ENCODE measurements at regions not wholly inside any gene's neighbourhood (a gene's known extent, or its start where the extent isn't known, plus 50 kb on each side); places are given as distances from the start of the nearest gene placed in this dataset.

DNA sequence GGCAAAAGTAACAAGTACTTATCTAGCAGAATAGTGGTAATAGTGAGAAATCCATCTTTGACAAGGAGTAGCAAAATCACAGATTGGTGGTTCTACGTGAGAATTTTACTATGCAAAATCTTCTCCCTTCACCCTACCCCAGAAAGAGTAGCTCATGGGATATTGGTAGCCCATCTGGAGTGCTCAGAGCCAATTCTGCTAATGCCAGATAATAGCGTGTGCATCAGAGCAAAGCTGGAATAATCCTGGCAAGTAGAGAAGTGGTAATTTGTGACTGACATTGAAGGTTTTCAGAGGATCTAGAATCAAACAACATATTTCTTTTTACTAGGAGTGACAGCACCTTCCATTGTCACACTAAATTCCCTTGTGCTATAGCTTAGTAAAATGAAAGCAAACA, 192.9 kb downstream of the ZBBX start:
- H3K9me1 ChIP-seq (ENCODE audit: control insufficient read depth, insufficient read depth, low read length): no peaks in the 10 kb centered on the region
- ATAC-seq: no peak
- H3K27me3 ChIP-seq (ENCODE audit: control insufficient read depth in 2 of 2, insufficient read depth in 2 of 2, low read length in 2 of 2): no peaks in the 10 kb centered on the region
- no peak for DNase-seq (ENCODE audit: extremely low read depth in 1 of 4, low spot score in 3 of 4)
- no peak overlapping the region for H3K9ac ChIP-seq (ENCODE audit: insufficient read depth in 1 of 2, low read depth in 2 of 2, low read length in 2 of 2)
- no peaks in the 10 kb centered on the region; the same call in 1 of the 2 replicates for H3K9me3 ChIP-seq (replicated peaks; ENCODE audit: control insufficient read depth, insufficient read depth, low read depth, low read length)
- H3K4me2 ChIP-seq (ENCODE audit: insufficient read depth, low read length): no peak overlapping the region
- H2AFZ ChIP-seq (ENCODE audit: low read depth, low read length): no peak overlapping the region
- BruUV-seq (replicated peaks): no TSS peak
- in situ Hi-C loops (cut with MboI) (no loop called here), intact Hi-C loops (cut with micrococcal nuclease) (no loop called here)
- CTCF ChIA-PET (ENCODE audit: low intra/inter-chr PET ratio): no interaction called here
- no peaks in the 10 kb centered on the region for H4K20me1 ChIP-seq (replicated peaks; ENCODE audit: control insufficient read depth, insufficient read depth, low read length)
- no peak overlapping the region for H3K4me3 ChIP-seq
- 0% methylated on average over 2 of the region's 2 CpGs for WGBS (ENCODE audit: insufficient coverage, low coverage, missing lambda C conversion rate)
- no peaks in the 10 kb centered on the region for H3K79me2 ChIP-seq (ENCODE audit: control insufficient read depth, insufficient read depth, low read length)
- no peaks in the 10 kb centered on the region for H3K36me3 ChIP-seq (ENCODE audit: control insufficient read depth, insufficient read depth, low read length)
- POLR2A ChIA-PET: no interaction called here
- no peak overlapping the region for H3K27ac ChIP-seq (ENCODE audit: extremely low read depth, low read depth, low read length)
- no peaks in the 10 kb centered on the region for H3K4me1 ChIP-seq (replicated peaks in 1 of 2; ENCODE audit: control insufficient read depth in 2 of 2, insufficient read depth in 2 of 2, low read length in 2 of 2)
- no peak for FAIRE-seq
- TF ChIP-seq POLR2G (IDR thresholded peaks at IDR 0.05; ENCODE audit: low read depth, low read length): no peak
- no peak for TF ChIP-seq ZNF699 (CRISPR knock-in tag; IDR thresholded peaks at IDR 0.05; ENCODE audit: insufficient replicate concordance)
- TF ChIP-seq, protein P1, sequence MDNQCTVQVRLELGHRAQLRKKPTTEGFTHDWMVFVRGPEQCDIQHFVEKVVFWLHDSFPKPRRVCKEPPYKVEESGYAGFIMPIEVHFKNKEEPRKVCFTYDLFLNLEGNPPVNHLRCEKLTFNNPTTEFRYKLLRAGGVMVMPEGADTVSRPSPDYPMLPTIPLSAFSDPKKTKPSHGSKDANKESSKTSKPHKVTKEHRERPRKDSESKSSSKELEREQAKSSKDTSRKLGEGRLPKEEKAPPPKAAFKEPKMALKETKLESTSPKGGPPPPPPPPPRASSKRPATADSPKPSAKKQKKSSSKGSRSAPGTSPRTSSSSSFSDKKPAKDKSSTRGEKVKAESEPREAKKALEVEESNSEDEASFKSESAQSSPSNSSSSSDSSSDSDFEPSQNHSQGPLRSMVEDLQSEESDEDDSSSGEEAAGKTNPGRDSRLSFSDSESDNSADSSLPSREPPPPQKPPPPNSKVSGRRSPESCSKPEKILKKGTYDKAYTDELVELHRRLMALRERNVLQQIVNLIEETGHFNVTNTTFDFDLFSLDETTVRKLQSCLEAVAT (IDR thresholded peaks at IDR 0.05): no peak
- TF ChIP-seq, protein P2, sequence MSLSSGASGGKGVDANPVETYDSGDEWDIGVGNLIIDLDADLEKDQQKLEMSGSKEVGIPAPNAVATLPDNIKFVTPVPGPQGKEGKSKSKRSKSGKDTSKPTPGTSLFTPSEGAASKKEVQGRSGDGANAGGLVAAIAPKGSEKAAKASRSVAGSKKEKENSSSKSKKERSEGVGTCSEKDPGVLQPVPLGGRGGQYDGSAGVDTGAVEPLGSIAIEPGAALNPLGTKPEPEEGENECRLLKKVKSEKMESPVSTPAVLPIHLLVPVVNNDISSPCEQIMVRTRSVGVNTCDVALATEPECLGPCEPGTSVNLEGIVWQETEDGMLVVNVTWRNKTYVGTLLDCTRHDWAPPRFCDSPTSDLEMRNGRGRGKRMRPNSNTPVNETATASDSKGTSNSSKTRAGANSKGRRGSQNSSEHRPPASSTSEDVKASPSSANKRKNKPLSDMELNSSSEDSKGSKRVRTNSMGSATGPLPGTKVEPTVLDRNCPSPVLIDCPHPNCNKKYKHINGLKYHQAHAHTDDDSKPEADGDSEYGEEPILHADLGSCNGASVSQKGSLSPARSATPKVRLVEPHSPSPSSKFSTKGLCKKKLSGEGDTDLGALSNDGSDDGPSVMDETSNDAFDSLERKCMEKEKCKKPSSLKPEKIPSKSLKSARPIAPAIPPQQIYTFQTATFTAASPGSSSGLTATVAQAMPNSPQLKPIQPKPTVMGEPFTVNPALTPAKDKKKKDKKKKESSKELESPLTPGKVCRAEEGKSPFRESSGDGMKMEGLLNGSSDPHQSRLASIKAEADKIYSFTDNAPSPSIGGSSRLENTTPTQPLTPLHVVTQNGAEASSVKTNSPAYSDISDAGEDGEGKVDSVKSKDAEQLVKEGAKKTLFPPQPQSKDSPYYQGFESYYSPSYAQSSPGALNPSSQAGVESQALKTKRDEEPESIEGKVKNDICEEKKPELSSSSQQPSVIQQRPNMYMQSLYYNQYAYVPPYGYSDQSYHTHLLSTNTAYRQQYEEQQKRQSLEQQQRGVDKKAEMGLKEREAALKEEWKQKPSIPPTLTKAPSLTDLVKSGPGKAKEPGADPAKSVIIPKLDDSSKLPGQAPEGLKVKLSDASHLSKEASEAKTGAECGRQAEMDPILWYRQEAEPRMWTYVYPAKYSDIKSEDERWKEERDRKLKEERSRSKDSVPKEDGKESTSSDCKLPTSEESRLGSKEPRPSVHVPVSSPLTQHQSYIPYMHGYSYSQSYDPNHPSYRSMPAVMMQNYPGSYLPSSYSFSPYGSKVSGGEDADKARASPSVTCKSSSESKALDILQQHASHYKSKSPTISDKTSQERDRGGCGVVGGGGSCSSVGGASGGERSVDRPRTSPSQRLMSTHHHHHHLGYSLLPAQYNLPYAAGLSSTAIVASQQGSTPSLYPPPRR (CRISPR knock-in tag; IDR thresholded peaks at IDR 0.05; ENCODE audit: borderline replicate concordance): no peak
- no peak for TF ChIP-seq ZBTB49 (CRISPR knock-in tag; IDR thresholded peaks at IDR 0.05; ENCODE audit: borderline replicate concordance)
- TF ChIP-seq JUND (IDR thresholded peaks at IDR 0.05; ENCODE audit: borderline replicate concordance, low read depth, low read length): no peak
- TF ChIP-seq JUND (tag; IDR thresholded peaks at IDR 0.05; ENCODE audit: borderline replicate concordance, low read depth, low read length): no peak
- TF ChIP-seq SAP30 (IDR thresholded peaks at IDR 0.05; ENCODE audit: borderline replicate concordance, insufficient read depth, low read depth, low read length, poor library complexity, severe bottlenecking): no peak

Measured in K562 (cell line).